HEK293 (cell line): ENCODE measurements at regions not wholly inside any gene's neighbourhood (a gene's known extent, or its start where the extent isn't known, plus 50 kb on each side); places are given as distances from the start of the nearest gene placed in this dataset.

Experiments used
- ELK4 ChIP-seq: IDR thresholded peaks from 2 replicates; pipeline ENCODE4 v1.6.1; 2011; ENCODE audit warnings: mild to moderate bottlenecking, low read depth, low read length, borderline replicate concordance
- INSM2 ChIP-seq: fragments of 450-650 bp; formaldehyde crosslinking; IDR thresholded peaks from 2 replicates; pipeline ENCODE4 v1.5.1; 2016; ENCODE audit warnings: missing biosample characterization, missing genetic modification characterization
- KLF8 ChIP-seq: fragments of 450-650 bp; formaldehyde crosslinking; IDR thresholded peaks from 2 replicates; pipeline ENCODE4 v1.5.1; 2016; ENCODE audit warnings: missing biosample characterization, missing genetic modification characterization
- MYNN ChIP-seq: fragments of 450-650 bp; formaldehyde crosslinking; IDR thresholded peaks from 2 replicates; pipeline ENCODE4 v1.5.1; 2016; ENCODE audit warnings: missing biosample characterization, missing genetic modification characterization, borderline replicate concordance
- PRDM2 ChIP-seq: fragments of 450-650 bp; formaldehyde crosslinking; IDR thresholded peaks from 2 replicates; pipeline ENCODE4 v1.5.1; 2016; ENCODE audit warnings: missing biosample characterization, missing genetic modification characterization, borderline replicate concordance
- PRDM6 ChIP-seq: fragments of 450-650 bp; formaldehyde crosslinking; IDR thresholded peaks from 2 replicates; pipeline ENCODE4 v1.5.1; 2017; ENCODE audit warnings: missing biosample characterization, missing genetic modification characterization
- WT1 ChIP-seq: fragments of 450-650 bp; formaldehyde crosslinking; IDR thresholded peaks from 2 replicates; pipeline ENCODE4 v1.5.1; 2016; ENCODE audit warnings: missing biosample characterization, missing genetic modification characterization
- ZBTB11 ChIP-seq: fragments of 450-650 bp; formaldehyde crosslinking; conservative IDR thresholded peaks from 2 replicates; pipeline ENCODE4 v1.5.1; 2016; ENCODE audit warnings: low read depth, missing biosample characterization, missing genetic modification characterization
- ZIC2 ChIP-seq: fragments of 450-650 bp; formaldehyde crosslinking; IDR thresholded peaks from 2 replicates; pipeline ENCODE4 v1.5.1; 2016; ENCODE audit warnings: missing biosample characterization, missing genetic modification characterization
- ZNF133 ChIP-seq: fragments of 450-650 bp; formaldehyde crosslinking; IDR thresholded peaks from 2 replicates; pipeline ENCODE4 v1.5.1; 2016; ENCODE audit warnings: missing biosample characterization, missing genetic modification characterization
- ZNF202 ChIP-seq: fragments of 450-650 bp; formaldehyde crosslinking; IDR thresholded peaks from 2 replicates; pipeline ENCODE4 v1.5.1; 2016; ENCODE audit warnings: missing biosample characterization, missing genetic modification characterization, borderline replicate concordance
- ZNF221 ChIP-seq: fragments of 450-650 bp; formaldehyde crosslinking; IDR thresholded peaks from 2 replicates; pipeline ENCODE4 v1.5.1; 2017; ENCODE audit warnings: missing biosample characterization, missing genetic modification characterization, borderline replicate concordance
- ZNF248 ChIP-seq: fragments of 450-650 bp; formaldehyde crosslinking; IDR thresholded peaks from 2 replicates; pipeline ENCODE4 v1.5.1; 2017; ENCODE audit warnings: missing biosample characterization, missing genetic modification characterization
- ZNF274 ChIP-seq, 2 experiments: fragments of 200-500 bp in 1 of 2; fragments of 450-650 bp in 1 of 2; sonication (Bioruptor generic) in 1 of 2; formaldehyde crosslinking in 1 of 2; IDR thresholded peaks; 2 replicates each; pipeline versions ENCODE4 v1.5.1 to v1.6.1; 2014 to 2016; ENCODE audit warnings: borderline replicate concordance in 1 of 2, inconsistent platforms in 1 of 2, low read length in 1 of 2, missing biosample characterization in 1 of 2, missing genetic modification characterization in 1 of 2
- ZNF341 ChIP-seq: fragments of 450-650 bp; formaldehyde crosslinking; IDR thresholded peaks from 2 replicates; pipeline ENCODE4; 2016; ENCODE audit warnings: low read depth, missing biosample characterization, missing genetic modification characterization
- ZNF518A ChIP-seq: fragments of 450-650 bp; formaldehyde crosslinking; conservative IDR thresholded peaks from 2 replicates; pipeline ENCODE4 v1.5.1; 2016; ENCODE audit warnings: low read depth, missing biosample characterization, missing genetic modification characterization
- ZNF664 ChIP-seq: fragments of 450-650 bp; formaldehyde crosslinking; IDR thresholded peaks from 2 replicates; pipeline ENCODE4 v1.5.1; 2016; ENCODE audit warnings: missing biosample characterization, missing genetic modification characterization

- TF ChIP-seq PRDM2 (tag by site-specific recombination) (no peak), ZNF341 (tag by site-specific recombination) (peak; percentile 22; the same call in 1 of the 2 replicates), ZNF202 (tag by site-specific recombination) (no peak), ZNF518A (tag by site-specific recombination) (no peak), ZIC2 (tag by site-specific recombination) (peak; percentile 89), ZNF274 (IDR thresholded peaks at IDR 0.05; ENCODE audit: low read length) (no peak), ZNF274 (tag by site-specific recombination; IDR thresholded peaks at IDR 0.05; ENCODE audit: borderline replicate concordance) (no peak), MYNN (no peak), ELK4 (no peak), ZNF248 (tag by site-specific recombination) (no peak), WT1 (tag by site-specific recombination) (peak; percentile 93), ZNF221 (tag by site-specific recombination) (no peak), ZNF664 (no peak), KLF8 (no peak), ZNF133 (tag by site-specific recombination) (no peak), INSM2 (tag by site-specific recombination) (no peak), PRDM6 (tag by site-specific recombination) (0 out of 2 replicates have a peak, but pooled peaks have one; percentile 16), ZBTB11 (no peak)
These were observed 622.1 kb downstream of the SPRY1 start (continued) for GRCh38 chr4:124018383-124019317.
